SK-N-SH (cell line): ENCODE measurements at regions not wholly inside any gene's neighbourhood (a gene's known extent, or its start where the extent isn't known, plus 50 kb on each side); places are given as distances from the start of the nearest gene placed in this dataset.

Experiments
- CTCF ChIA-PET: fragments of 300-600, 350-600 bp; formaldehyde crosslinking; extraction: SDS; loops from one replicate; lab custom pipeline; 2021; lab: Yijun Ruan, JAX
- POLR2A ChIA-PET: fragments of 350-600 bp; sonication (Branson Sonifier 250); formaldehyde crosslinking; extraction: SDS; loops from one replicate; lab custom pipeline; 2020; ENCODE audit warnings: antibody characterized with exemption, inconsistent platforms; lab: Yijun Ruan, JAX
- DNase-seq: peaks from one replicate; pipeline ENCODE4 v3.0.0; 2012
- H2AFZ ChIP-seq: fragments of 200-600 bp; sonication (generic); 2 replicates; pipeline ENCODE4 v1.8.1; 2016; ENCODE audit warnings: antibody characterized with exemption, mild to moderate bottlenecking, low read depth
- H3F3A ChIP-seq: fragments of 200-600 bp; sonication (generic); replicated peaks from 2 replicates; pipeline ENCODE3; 2016; ENCODE audit warnings: antibody characterized with exemption, mild to moderate bottlenecking; ENCODE audit not compliant: insufficient read depth
- H3K27ac ChIP-seq, 2 experiments: fragments of 200-500 bp in 1 of 2; fragments of 200-600 bp in 1 of 2; sonication (Bioruptor generic) in 1 of 2; sonication (generic), shearing (Covaris generic) in 1 of 2; 2 replicates each; pipeline versions ENCODE4 v1.5.1 to v1.6.1; 2014 to 2016; ENCODE audit warnings: low read depth in 2 of 2, inconsistent platforms in 1 of 2, low read length in 1 of 2, mild to moderate bottlenecking in 1 of 2, mixed read lengths in 1 of 2
- H3K27me3 ChIP-seq: fragments of 200-600 bp; sonication (generic), shearing (Covaris generic); 2 replicates; pipeline ENCODE4 v1.6.1; 2016; ENCODE audit warnings: mixed run types; ENCODE audit not compliant: insufficient read depth
- H3K36me3 ChIP-seq, 2 experiments: fragments of 200-500 bp in 1 of 2; fragments of 200-600 bp in 1 of 2; sonication (Bioruptor generic) in 1 of 2; sonication (generic) in 1 of 2; replicated peaks in 1 of 2; 2 replicates each; pipeline versions ENCODE3 to v1.5.1; 2014 to 2016; ENCODE audit warnings: low read length in 1 of 2, mild to moderate bottlenecking in 1 of 2; ENCODE audit not compliant: insufficient read depth in 2 of 2, control insufficient read depth in 1 of 2
- H3K4me1 ChIP-seq, 2 experiments: fragments of 200-500 bp in 1 of 2; fragments of 200-600 bp in 1 of 2; sonication (Bioruptor generic) in 1 of 2; sonication (generic), shearing (Covaris generic) in 1 of 2; 2 replicates each; pipeline versions ENCODE4 v1.5.1 to v1.6.1; 2014 to 2016; ENCODE audit warnings: low read depth in 1 of 2, low read length in 1 of 2, mixed run types in 1 of 2; ENCODE audit not compliant: insufficient read depth in 2 of 2, control insufficient read depth in 1 of 2
- H3K4me2 ChIP-seq: fragments of 200-600 bp; sonication (generic), shearing (Covaris generic); 2 replicates; pipeline ENCODE4 v1.6.1; 2017; ENCODE audit warnings: mixed run types
- H3K4me3 ChIP-seq, 2 experiments: fragments of 200-500 bp in 1 of 2; fragments of 200-600 bp in 1 of 2; sonication (Bioruptor generic) in 1 of 2; sonication (generic), shearing (Covaris generic) in 1 of 2; 2 replicates each; pipeline versions ENCODE4 v1.5.1 to v1.8.1; 2014 to 2016; ENCODE audit warnings: low read depth in 2 of 2, inconsistent platforms in 1 of 2, low read length in 1 of 2, mild to moderate bottlenecking in 1 of 2, mixed read lengths in 1 of 2, moderate library complexity in 1 of 2
- H3K79me2 ChIP-seq: fragments of 200-600 bp; sonication (generic); 2 replicates; pipeline ENCODE4 v1.8.1; 2017; ENCODE audit warnings: mild to moderate bottlenecking; ENCODE audit not compliant: insufficient read depth
- H3K9ac ChIP-seq: fragments of 200-600 bp; sonication (generic); 2 replicates; pipeline ENCODE4 v1.6.1; 2017; ENCODE audit warnings: mixed run types
- H3K9me2 ChIP-seq: fragments of 200-600 bp; sonication (generic); 2 replicates; pipeline ENCODE4 v1.6.1; 2017; ENCODE audit warnings: mixed run types
- H3K9me3 ChIP-seq: fragments of 200-600 bp; sonication (generic); 2 replicates; pipeline ENCODE4 v1.6.1; 2017; ENCODE audit warnings: mixed run types, mild to moderate bottlenecking, moderate library complexity
- H4K20me1 ChIP-seq: fragments of 200-600 bp; sonication (generic); 2 replicates; pipeline ENCODE4 v1.6.1; 2017; ENCODE audit warnings: mild to moderate bottlenecking, mixed run types; ENCODE audit not compliant: insufficient read depth
- ELF1 ChIP-seq: IDR thresholded peaks from 2 replicates; pipeline ENCODE4 v1.4.0; 2012
- EP300 ChIP-seq, 2 experiments: IDR thresholded peaks; 2 replicates each; pipeline versions ENCODE4 v1.4.0 to v1.6.1; 2012; ENCODE audit warnings: borderline replicate concordance in 1 of 2, low read depth in 1 of 2, low read length in 1 of 2
- EZH2phosphoT487 ChIP-seq: fragments of 200-600 bp; sonication (generic); IDR thresholded peaks from 2 replicates; pipeline ENCODE4 v1.6.1; 2017; ENCODE audit warnings: low read depth, mixed run types, mild to moderate bottlenecking, antibody characterized with exemption, moderate library complexity, borderline replicate concordance
- FOXM1 ChIP-seq: IDR thresholded peaks from 2 replicates; pipeline ENCODE4 v1.4.0; 2012; ENCODE audit warnings: low read depth, mild to moderate bottlenecking
- GABPA ChIP-seq: IDR thresholded peaks from 2 replicates; pipeline ENCODE4 v1.4.0; 2012; ENCODE audit warnings: low read depth, mild to moderate bottlenecking
- GATA2 ChIP-seq: sonication (generic); formaldehyde crosslinking; IDR thresholded peaks from 2 replicates; pipeline ENCODE4 v1.5.0; 2020; ENCODE audit warnings: mild to moderate bottlenecking, missing genetic modification reagents
- JUND ChIP-seq: IDR thresholded peaks from 2 replicates; pipeline ENCODE4 v1.4.0; 2012
- MEF2A ChIP-seq: IDR thresholded peaks from 2 replicates; pipeline ENCODE4 v1.4.0; 2012; ENCODE audit warnings: low read depth, borderline replicate concordance
- MXI1 ChIP-seq: IDR thresholded peaks from 2 replicates; pipeline ENCODE4 v1.6.1; 2012; ENCODE audit warnings: mild to moderate bottlenecking, low read depth, low read length, improper control_type of control experiment
- NRF1 ChIP-seq: IDR thresholded peaks from 2 replicates; pipeline ENCODE4 v1.6.1; 2012; ENCODE audit warnings: low read depth, mild to moderate bottlenecking, low read length
- RCOR1 ChIP-seq: fragments of 150-350 bp; IDR thresholded peaks from 2 replicates; pipeline ENCODE4 v1.6.1; 2017; ENCODE audit warnings: antibody characterized with exemption, low read length
- RFX5 ChIP-seq: IDR thresholded peaks from 2 replicates; pipeline ENCODE4 v1.6.1; 2012; ENCODE audit warnings: mild to moderate bottlenecking, improper control_type of control experiment, low read length
- SIN3A ChIP-seq: IDR thresholded peaks from 2 replicates; pipeline ENCODE4 v1.6.1; 2012; ENCODE audit warnings: low read depth, mild to moderate bottlenecking, low read length, moderate library complexity, borderline replicate concordance
- SMC3 ChIP-seq: IDR thresholded peaks from 2 replicates; pipeline ENCODE4 v1.6.1; 2012; ENCODE audit warnings: low read depth, low read length, improper control_type of control experiment
- TAF1 ChIP-seq: IDR thresholded peaks from 2 replicates; pipeline ENCODE4 v1.6.1; 2012; ENCODE audit warnings: low read depth, mild to moderate bottlenecking, low read length, moderate library complexity, borderline replicate concordance
- USF1 ChIP-seq: IDR thresholded peaks from 2 replicates; pipeline ENCODE4 v1.4.0; 2012; ENCODE audit warnings: low read depth, borderline replicate concordance
- USF2 ChIP-seq: fragments of 150-350 bp; IDR thresholded peaks from 2 replicates; pipeline ENCODE4 v1.6.1; 2017; ENCODE audit warnings: antibody characterized with exemption, low read length, low read depth, borderline replicate concordance
- YY1 ChIP-seq: IDR thresholded peaks from 2 replicates; pipeline ENCODE4 v1.4.0; 2012; ENCODE audit warnings: low read depth, mild to moderate bottlenecking
- WGBS: methylation state at CpG from one replicate; pipeline ENCODE4 v1.1.6; 2017; ENCODE audit warnings: low lambda C conversion rate; 5-methylcytosine and 5-hydroxymethylcytosine counted together
- TF ChIP-seq, protein P1 (sequence below): IDR thresholded peaks from 2 replicates; pipeline ENCODE4 v1.6.1; 2012; ENCODE audit warnings: mild to moderate bottlenecking, low read depth, low read length, moderate library complexity

GRCh38 chr13:50236898-50237318, 221.7 kb downstream of the KCNRG start:
- Histone ChIP-seq H3K9ac (no peak overlapping the region), H4K20me1 (no peaks in the 10 kb centered on the region), H3K9me3 (no peaks in the 10 kb centered on the region), H3K36me3 (no peaks in the 10 kb centered on the region), H3K4me2 (no peak overlapping the region), H3K4me3 (no peak overlapping the region), H3K27me3 (peaks cover 3% of the 10 kb centered on the region; the same call in 1 of the 2 replicates), H3K27ac (no peak overlapping the region), H2AFZ (no peak overlapping the region), H3F3A (no peaks in the 10 kb centered on the region), H3K4me1 (no peaks in the 10 kb centered on the region), H3K9me2 (no peaks in the 10 kb centered on the region), H3K79me2 (no peaks in the 10 kb centered on the region)
- TF ChIP-seq JUND (no peak), MEF2A (no peak), TAF1 (no peak), YY1 (no peak), GATA2 (CRISPR knock-in tag) (no peak), FOXM1 (no peak), SIN3A (no peak), MXI1 (no peak), EP300 (IDR thresholded peaks at IDR 0.05; ENCODE audit: borderline replicate concordance in 1 of 2, low read depth in 1 of 2, low read length in 1 of 2) (no peak), USF1 (no peak), RCOR1 (no peak), EZH2phosphoT487 (no peak), SMC3 (no peak), USF2 (no peak)
- WGBS, result 89% methylated on average over 9 of the region's 9 CpGs
- DNase-seq, result no peak
- CTCF ChIA-PET, result no interaction called here
- POLR2A ChIA-PET, result no interaction called here

DNA sequence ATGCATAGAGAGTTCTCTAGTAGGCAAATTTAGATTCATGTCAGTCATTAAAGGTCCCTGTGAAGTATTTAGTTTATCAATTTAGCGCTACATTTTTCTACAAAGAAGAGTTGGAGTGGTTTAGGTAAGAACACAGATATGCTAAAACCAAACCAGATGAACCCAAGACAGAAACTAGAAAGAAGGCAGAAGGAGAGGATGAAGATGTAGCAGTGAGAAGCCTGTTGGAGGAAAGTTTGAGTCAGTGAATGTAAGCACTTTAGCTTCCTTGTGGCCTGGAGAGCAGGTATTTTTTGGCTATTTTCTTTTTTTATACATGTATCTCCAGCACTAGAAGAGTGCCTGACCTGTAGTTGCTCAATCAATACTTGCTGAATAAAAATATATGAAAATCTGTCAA, 223.7 kb downstream of the KCNRG start:
- Histone ChIP-seq H3K9ac (no peak overlapping the region), H3K27ac (no peak overlapping the region), H4K20me1 (no peaks in the 10 kb centered on the region), H3K4me3 (no peak overlapping the region), H3K79me2 (no peaks in the 10 kb centered on the region), H3K9me2 (no peaks in the 10 kb centered on the region), H3F3A (no peaks in the 10 kb centered on the region), H2AFZ (no peak overlapping the region), H3K27me3 (peaks cover 3% of the 10 kb centered on the region; the same call in 1 of the 2 replicates), H3K4me1 (no peaks in the 10 kb centered on the region), H3K4me2 (no peak overlapping the region), H3K9me3 (no peaks in the 10 kb centered on the region), H3K36me3 (no peaks in the 10 kb centered on the region)
- ChIA-PET CTCF (no interaction called here), POLR2A (no interaction called here)
- 90% methylated on average over 1 of the region's 1 CpG for WGBS
- DNase-seq, result no peak
- TF ChIP-seq GABPA, result no peak
- TF ChIP-seq NRF1, result no peak
- no peak for TF ChIP-seq ELF1
- TF ChIP-seq RFX5, result no peak
- TF ChIP-seq, protein P1, sequence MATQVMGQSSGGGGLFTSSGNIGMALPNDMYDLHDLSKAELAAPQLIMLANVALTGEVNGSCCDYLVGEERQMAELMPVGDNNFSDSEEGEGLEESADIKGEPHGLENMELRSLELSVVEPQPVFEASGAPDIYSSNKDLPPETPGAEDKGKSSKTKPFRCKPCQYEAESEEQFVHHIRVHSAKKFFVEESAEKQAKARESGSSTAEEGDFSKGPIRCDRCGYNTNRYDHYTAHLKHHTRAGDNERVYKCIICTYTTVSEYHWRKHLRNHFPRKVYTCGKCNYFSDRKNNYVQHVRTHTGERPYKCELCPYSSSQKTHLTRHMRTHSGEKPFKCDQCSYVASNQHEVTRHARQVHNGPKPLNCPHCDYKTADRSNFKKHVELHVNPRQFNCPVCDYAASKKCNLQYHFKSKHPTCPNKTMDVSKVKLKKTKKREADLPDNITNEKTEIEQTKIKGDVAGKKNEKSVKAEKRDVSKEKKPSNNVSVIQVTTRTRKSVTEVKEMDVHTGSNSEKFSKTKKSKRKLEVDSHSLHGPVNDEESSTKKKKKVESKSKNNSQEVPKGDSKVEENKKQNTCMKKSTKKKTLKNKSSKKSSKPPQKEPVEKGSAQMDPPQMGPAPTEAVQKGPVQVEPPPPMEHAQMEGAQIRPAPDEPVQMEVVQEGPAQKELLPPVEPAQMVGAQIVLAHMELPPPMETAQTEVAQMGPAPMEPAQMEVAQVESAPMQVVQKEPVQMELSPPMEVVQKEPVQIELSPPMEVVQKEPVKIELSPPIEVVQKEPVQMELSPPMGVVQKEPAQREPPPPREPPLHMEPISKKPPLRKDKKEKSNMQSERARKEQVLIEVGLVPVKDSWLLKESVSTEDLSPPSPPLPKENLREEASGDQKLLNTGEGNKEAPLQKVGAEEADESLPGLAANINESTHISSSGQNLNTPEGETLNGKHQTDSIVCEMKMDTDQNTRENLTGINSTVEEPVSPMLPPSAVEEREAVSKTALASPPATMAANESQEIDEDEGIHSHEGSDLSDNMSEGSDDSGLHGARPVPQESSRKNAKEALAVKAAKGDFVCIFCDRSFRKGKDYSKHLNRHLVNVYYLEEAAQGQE, result no peak
